RPMI7951 (cell line): ENCODE measurements at regions not wholly inside any gene's neighbourhood (a gene's known extent, or its start where the extent isn't known, plus 50 kb on each side); places are given as distances from the start of the nearest gene placed in this dataset.
"Not testable (repeated sequence)": the region's sequence is repeated elsewhere in the genome, so short reads cannot be mapped to it uniquely, and the experiment has no call there.

Source experiments
- DNase-seq: peaks from one replicate; pipeline ENCODE4 v3.0.0-alpha.2; 2012; ENCODE audit warnings: low read depth

DNA sequence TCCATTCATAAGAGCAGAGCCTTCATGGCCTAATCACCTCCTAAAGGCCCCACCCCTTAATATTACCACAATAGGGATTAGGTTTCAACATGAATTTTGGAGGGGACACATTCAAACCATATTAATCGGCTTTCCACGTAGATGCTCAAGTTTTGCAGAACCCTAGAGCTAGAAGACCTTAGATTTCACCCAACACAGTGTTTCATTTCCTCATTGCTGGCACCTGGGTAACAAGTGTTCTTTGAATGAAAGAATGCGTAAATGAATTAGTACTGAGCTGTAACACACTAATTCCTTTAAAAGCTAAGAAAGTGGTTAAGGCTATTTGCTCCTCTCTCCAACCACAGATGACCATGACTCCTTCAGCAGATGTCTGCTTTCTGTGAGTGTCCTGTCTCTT is 252.5 kb downstream of the SMAD2 start:
- no peak for DNase-seq

DNA sequence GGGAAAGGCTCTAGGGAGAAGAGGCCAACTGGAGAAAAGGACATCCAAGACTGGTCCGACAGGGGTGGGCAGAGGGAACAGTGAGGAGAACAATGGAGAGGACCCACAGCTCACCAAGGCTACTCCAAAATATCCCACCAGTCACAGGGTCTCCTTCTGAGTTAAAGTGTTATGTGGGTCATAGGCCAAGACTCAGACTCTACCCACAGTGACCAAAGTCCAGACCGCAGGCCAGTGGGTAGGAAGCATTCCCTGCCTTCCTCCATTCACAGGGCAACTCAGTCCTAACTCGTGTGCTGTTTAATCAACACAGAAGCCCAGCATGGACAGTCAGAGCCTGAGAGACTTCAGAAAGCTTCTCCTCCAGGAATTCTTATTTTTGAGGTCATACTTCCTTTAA is 260.6 kb downstream of the SMAD2 start:
- DNase-seq = no peak

- no peak for DNase-seq
Observed at GRCh38 chr18:47658498-47658897, 272.0 kb downstream of the SMAD2 start.

DNA sequence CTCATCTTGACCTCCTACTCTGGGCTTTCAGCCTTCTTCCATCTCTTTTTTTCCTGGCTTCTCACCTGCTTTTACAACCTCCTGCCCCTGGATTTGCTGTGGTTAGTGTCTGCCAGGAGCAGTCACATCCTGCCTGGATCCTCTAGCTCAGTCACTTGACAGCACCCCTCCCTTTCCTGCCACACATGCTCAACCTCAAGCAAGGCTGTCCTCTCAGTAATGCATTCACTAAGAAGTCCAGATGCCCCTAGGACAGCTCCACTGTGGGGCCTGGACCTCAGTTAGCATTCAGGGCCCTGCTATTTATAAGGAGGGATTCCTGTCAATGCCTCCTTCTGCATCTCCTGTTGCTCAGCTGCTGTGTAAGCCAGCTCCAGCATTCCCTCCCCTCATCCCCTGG is 275.5 kb downstream of the SMAD2 start:
- DNase-seq = no peak

GRCh38 chr18:47644896-47645295 is 285.6 kb downstream of the SMAD2 start:
- no peak for DNase-seq

DNA sequence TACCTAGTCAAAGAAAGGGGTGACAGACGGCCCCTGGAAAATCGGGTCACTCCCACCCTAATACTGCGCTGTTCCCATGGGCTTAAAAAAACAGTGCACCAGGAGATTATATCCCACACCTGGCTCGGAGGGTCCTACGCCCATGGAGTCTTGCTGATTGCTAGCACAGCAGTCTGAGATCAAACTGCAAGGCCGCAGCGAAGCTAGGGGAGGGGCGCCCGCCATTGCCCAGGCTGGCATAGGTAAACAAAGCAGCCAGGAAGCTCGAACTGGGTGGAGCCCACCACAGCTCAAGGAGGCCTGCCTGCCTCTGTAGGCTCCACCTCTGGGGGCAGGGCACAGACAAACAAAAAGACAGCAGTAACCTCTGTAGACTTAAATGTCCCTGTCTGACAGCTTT is 292.9 kb downstream of the SMAD2 start:
- DNase-seq = not testable (repeated sequence)

DNA sequence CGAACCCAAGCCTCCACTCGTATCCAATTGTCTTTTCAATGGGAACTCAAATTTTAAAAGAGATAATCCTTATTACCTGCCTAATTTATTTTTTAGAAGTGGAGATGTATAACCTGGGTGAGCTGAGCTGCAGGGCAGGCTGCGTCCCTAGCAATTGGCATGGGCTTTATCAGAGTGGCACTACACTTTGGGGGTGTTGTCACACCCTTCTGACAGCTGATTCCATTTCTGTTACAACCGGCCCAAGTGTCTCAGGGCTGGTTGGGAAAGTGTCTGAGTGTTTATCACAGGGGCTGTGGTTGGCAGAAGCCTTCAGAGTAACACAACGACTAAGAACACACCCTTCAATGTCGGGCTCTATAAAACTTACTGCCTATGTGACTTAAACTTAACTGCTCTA is 295.0 kb downstream of the SMAD2 start:
- no peak for DNase-seq

DNA sequence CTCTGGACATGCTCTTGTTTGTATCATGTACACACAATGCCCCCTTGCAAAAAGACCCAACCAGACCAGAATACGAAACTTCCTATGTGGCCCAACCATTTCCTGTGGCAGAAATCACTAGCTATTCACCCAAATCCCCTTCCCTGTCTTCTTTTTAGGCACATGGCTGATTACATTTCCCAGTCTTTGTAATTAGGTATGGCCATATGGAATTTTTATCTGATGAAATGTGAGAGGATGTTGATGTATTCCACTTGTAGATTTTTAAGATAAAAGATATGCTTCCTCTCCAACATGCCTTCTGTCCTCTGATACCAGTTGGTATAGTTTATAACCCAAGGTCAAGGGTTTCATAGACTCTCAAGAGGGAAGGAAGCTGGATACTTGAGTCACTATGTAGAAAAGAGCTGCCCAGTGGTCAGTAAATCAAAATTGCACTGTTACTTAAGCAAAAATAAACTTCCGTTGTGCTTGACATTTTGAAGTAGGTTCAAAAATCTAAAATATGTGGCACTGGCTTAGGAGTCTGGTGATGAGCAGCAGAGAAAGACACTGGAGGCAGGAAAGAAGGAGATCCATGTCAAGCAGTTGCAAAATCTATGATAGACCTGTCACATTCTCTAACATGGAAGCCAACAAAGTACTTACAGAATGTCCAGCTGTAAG is 297.4 kb downstream of the SMAD2 start:
- DNase-seq = no peak

GRCh38 chr18:47628893-47629292 is 301.6 kb downstream of the SMAD2 start:
- no peak for DNase-seq

- no peak for DNase-seq
Observed at GRCh38 chr18:47628240-47628781, 302.1 kb downstream of the SMAD2 start.

GRCh38 chr18:47627030-47627429 is 303.4 kb downstream of the SMAD2 start:
- no peak for DNase-seq

DNA sequence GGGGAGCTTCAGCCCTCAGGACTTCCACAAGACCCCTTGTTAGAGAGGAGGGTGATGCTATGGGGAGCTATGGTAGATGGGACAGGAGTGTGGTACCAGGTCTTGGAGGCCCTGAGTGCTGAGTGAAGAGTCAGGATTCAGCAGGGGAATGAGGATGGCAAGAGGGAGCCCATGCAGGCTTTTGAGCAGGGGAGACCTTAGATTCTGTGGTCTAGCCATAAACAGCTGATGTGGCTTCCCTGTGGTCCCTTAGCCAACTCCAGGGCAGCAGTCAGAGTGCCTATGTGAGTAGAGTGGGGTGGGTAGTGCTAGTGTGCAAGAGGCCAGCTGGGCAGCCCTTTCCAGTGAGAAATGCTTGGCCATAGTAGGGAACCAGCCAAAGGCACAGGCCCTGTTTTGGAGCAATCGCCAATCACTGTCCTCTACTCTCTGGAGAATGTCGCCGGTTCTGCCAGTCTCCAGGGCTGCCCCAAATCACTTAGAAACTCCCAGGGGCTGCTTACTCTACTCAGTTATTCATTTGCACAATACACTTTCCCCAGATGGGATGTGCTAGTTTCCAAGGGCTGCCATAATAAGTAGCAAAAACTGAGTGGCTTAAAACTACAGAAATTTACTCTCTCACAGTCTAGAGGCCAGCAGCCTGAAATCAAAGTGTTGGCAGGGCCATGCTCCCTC is 310.5 kb downstream of the SMAD2 start:
- no peak for DNase-seq

DNA sequence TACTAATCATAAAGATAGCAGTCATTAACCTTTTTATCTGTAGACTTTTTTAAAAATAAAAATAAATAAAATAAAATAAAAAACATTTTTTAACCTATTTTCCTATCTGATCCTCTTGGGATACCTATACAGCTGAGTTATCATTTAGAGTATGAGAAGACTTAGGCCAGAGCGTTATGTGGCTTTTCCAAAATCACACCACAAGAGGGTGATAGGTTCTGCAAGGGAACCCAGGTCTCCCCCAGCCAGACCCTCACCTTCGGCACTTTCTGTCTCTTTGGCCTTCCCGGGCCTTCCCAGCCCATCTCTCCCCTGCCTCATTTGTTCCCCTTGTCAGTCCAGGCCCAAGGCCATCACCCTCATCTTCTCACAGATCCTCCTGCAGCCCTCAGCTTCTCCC is 311.7 kb downstream of the SMAD2 start:
- DNase-seq = no peak

GRCh38 chr18:47615043-47615442 is 315.4 kb downstream of the SMAD2 start:
- no peak for DNase-seq

DNA sequence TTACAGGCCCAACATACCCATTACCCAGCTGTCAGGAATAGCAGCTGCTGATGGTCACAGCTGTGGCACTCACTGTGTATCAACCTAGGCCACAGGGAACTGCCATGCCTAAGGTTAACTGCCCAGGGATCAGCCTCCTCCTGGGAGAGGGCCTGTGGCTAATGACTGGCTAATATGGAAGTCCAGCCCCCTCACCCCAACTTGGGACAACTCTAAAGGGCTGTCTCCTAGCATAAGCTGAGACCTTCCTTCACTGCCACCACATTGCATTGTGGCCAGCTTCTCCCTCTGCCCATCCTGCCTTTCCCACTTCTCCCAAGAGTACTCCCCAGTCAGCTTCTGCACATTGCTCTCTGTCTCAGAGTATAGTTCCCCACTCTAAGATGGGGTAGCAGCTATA is 316.5 kb downstream of the SMAD2 start:
- no peak for DNase-seq

DNA sequence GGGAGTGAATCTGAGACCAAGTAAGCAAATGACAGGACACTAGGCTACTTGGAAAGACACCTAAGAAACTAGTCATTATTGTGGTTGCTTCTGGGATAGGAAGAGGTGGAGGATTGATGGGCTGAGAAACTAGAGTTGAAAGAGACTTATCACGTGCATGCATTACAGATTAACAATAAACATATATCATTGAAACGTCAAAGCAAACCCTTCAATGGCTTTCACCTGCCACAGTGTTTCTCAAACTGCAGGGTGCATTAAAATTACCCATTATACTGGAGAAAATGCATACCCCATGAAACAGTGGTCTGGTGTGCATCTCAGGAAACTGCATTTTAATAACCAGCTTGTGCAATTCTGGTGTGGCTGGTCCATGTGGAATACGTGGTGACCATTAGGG is 318.8 kb downstream of the SMAD2 start:
- no peak for DNase-seq

- no peak for DNase-seq
Observed at GRCh38 chr18:47606526-47606925, 323.9 kb downstream of the SMAD2 start.

GRCh38 chr18:47605093-47605492 is 325.4 kb downstream of the SMAD2 start:
- no peak for DNase-seq

DNA sequence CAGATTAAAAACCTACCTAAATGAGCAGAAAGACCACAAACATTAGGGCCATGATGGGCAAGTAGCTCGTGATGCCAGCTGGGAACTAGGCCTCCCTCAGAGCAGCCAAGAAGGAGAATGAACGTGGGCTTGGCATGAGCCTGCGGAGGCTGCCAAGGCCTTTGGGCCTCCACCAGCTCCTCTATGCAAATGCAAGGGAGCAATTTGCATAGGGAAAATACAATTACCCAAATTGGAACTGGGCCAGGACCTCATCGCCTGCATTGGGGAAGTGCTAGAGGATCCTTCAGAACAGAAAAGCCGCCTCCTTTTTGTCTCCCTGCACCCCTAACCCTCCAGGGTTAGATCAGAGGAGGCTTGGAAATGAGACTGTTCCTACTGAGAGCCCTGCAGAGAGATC is 326.4 kb downstream of the SMAD2 start:
- no peak for DNase-seq

DNA sequence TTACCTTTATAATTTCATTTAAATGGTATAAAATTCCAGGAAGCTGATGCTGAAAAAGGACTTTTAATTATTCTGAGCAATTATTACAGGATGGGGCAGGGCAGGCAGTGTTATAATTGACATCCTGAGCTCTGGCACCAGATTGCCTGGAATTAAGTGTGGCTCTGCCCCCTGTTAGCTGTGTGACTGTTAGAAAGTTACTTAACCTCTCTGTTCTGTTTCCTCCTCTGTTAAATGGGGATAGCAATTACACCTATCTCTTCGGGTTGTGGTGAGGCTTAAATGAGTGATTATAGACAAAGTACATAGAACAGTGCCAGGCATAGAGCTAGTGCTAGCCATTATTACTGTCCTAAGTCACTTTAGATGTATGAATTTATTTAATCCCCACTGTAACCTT is 327.3 kb downstream of the SMAD2 start:
- no peak for DNase-seq

DNA sequence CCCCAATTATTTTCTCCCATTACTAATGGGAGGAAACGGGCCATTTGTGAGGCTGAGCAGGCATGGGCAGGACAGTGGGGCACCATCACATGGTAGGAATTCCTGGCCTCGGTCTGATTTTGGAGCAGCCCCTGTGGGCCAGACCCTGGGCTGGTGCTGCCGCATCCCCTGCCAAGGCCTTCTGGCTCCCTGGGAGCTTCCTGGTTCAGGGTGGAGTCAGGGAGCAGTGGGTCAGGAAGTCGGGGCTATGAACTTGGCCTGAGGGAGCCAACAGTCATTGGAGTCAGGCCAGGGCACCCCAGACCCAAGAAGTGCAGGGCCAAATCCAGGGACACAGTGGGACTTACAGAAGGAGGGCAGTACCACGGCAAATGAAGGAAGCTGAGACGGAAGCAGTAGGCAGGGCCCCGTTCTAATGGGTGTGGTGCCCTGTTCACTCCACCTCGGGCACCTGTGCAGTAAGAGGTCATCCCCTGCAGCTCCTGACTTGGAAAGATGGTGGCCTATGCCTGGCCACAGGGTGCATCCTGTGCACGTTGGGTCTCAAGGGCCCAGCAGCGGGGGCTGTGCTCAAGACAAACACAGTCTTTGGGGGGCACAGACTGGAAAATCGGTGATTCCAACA is 328.1 kb downstream of the SMAD2 start:
- no peak for DNase-seq

DNA sequence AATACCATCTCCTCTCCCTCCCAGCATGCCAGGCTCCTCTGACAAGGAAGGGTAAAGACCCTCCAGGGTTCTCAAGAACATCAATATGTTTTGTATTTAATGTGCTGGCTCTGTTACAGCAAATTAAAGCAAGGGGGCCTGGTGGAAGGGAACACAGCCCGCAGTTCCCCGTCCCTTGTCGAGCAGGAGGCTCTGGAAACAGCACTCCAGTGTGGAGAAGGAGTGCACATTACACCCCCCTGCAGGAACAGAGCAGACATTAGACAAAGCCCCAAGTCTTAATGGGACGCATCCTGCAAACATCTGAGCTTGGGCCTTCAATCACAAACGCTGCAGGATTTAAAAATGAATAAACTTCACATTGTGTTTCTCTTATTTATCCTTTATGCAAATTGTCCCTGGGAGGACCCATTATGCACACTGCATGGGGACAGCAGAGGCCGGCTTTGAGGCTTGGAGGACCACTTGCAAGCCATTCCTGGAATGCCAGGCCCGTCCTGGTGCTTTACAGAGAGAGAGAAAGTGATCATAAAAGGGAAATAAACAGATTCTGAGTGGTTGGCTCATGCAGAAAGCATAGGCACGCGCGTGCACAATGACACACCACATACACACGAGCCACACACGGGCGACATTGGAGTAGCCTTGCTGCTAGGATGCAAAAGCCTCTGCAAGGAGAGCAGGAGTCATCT is 328.7 kb downstream of the SMAD2 start:
- no peak for DNase-seq
